Breast epithelium (tissue), 3 donors: ENCODE measurements at regions not wholly inside any gene's neighbourhood (a gene's known extent, or its start where the extent isn't known, plus 50 kb on each side); places are given as distances from the start of the nearest gene placed in this dataset.

Experiments
- POLR2A ChIP-seq: fragments of 450-650 bp; IDR thresholded peaks from one replicate; pipeline ENCODE4 v1.6.1; 2016; ENCODE audit warnings: antibody characterized with exemption, mild to moderate bottlenecking, moderate library complexity
- POLR2AphosphoS5 ChIP-seq, 3 donors: sonication (generic); formaldehyde crosslinking; IDR thresholded peaks; one replicate each; pipeline ENCODE4 v1.6.1; 2017; ENCODE audit warnings: antibody characterized with exemption in 3 of 3
- TF ChIP-seq, protein P1 (sequence below), 3 donors: fragments of 450-650 bp; IDR thresholded peaks; one replicate each; pipeline ENCODE4 v1.5.1; 2016 to 2017; ENCODE audit warnings: antibody characterized with exemption in 3 of 3, mild to moderate bottlenecking in 3 of 3, moderate library complexity in 3 of 3

DNA sequence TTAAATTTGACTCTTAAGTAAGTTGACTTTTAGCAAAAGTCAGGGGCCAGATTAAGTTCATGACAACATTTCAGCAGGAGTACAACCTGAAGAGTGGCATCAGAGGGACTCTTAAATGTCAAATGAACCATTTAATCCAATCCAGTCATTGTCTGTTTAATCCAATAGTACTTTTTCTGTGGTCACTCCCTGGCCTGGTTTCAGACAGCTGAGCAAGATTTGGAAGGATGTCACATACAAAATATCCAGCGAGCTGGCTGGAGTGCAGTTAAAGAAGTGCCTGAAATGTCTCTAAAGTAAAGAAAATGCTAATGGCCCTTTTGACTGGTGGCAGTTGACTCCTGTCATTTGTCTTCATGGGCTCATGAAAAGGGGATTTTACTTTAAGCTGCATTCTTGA lies 1082.1 kb downstream of the AACS start:
- TF ChIP-seq, protein P1, sequence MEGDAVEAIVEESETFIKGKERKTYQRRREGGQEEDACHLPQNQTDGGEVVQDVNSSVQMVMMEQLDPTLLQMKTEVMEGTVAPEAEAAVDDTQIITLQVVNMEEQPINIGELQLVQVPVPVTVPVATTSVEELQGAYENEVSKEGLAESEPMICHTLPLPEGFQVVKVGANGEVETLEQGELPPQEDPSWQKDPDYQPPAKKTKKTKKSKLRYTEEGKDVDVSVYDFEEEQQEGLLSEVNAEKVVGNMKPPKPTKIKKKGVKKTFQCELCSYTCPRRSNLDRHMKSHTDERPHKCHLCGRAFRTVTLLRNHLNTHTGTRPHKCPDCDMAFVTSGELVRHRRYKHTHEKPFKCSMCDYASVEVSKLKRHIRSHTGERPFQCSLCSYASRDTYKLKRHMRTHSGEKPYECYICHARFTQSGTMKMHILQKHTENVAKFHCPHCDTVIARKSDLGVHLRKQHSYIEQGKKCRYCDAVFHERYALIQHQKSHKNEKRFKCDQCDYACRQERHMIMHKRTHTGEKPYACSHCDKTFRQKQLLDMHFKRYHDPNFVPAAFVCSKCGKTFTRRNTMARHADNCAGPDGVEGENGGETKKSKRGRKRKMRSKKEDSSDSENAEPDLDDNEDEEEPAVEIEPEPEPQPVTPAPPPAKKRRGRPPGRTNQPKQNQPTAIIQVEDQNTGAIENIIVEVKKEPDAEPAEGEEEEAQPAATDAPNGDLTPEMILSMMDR (IDR thresholded peaks at IDR 0.05) = no peak
- TF ChIP-seq POLR2A (no peak), POLR2AphosphoS5 (IDR thresholded peaks at IDR 0.05) (no peak)
